WERI-Rb-1 (cell line): ENCODE measurements at regions not wholly inside any gene's neighbourhood (a gene's known extent, or its start where the extent isn't known, plus 50 kb on each side); places are given as distances from the start of the nearest gene placed in this dataset.

Source experiments
- DNase-seq: peaks from one replicate; pipeline ENCODE4 v3.0.0-alpha.2; 2020
- H3K27ac ChIP-seq: fragments of 250-450 bp; sonication (Bioruptor Pico); 2 replicates; pipeline ENCODE4 v1.5.1; 2020; ENCODE audit warnings: mild to moderate bottlenecking, moderate library complexity
- H3K27me3 ChIP-seq: fragments of 250-450 bp; sonication (Bioruptor Pico); 2 replicates; pipeline ENCODE4 v1.5.1; 2021; ENCODE audit warnings: mild to moderate bottlenecking, low read depth, moderate library complexity; ENCODE audit not compliant: insufficient read depth, severe bottlenecking
- H3K36me3 ChIP-seq: fragments of 250-450 bp; sonication (Bioruptor Pico); 2 replicates; pipeline ENCODE4 v1.5.1; 2020; ENCODE audit warnings: mild to moderate bottlenecking, moderate library complexity
- H3K4me3 ChIP-seq: 2 replicates; pipeline ENCODE4 v1.5.1; 2011; ENCODE audit warnings: low read depth, mild to moderate bottlenecking, control low read depth, low read length
- H3K9me3 ChIP-seq: fragments of 250-450 bp; sonication (Bioruptor Pico); 2 replicates; pipeline ENCODE4 v1.5.1; 2021; ENCODE audit warnings: mild to moderate bottlenecking, moderate library complexity; ENCODE audit not compliant: severe bottlenecking
- TF ChIP-seq, protein P1 (sequence below): IDR thresholded peaks from 2 replicates; pipeline ENCODE4 v1.5.1; 2011; ENCODE audit warnings: low read depth, mild to moderate bottlenecking, control low read depth, inconsistent platforms, low read length

- TF ChIP-seq, protein P1, sequence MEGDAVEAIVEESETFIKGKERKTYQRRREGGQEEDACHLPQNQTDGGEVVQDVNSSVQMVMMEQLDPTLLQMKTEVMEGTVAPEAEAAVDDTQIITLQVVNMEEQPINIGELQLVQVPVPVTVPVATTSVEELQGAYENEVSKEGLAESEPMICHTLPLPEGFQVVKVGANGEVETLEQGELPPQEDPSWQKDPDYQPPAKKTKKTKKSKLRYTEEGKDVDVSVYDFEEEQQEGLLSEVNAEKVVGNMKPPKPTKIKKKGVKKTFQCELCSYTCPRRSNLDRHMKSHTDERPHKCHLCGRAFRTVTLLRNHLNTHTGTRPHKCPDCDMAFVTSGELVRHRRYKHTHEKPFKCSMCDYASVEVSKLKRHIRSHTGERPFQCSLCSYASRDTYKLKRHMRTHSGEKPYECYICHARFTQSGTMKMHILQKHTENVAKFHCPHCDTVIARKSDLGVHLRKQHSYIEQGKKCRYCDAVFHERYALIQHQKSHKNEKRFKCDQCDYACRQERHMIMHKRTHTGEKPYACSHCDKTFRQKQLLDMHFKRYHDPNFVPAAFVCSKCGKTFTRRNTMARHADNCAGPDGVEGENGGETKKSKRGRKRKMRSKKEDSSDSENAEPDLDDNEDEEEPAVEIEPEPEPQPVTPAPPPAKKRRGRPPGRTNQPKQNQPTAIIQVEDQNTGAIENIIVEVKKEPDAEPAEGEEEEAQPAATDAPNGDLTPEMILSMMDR, result no peak
- no peaks in the 10 kb centered on the region for H3K27me3 ChIP-seq
Observed at GRCh38 chr14:55904086-55904485, 214.1 kb upstream of the PELI2 start.

DNA sequence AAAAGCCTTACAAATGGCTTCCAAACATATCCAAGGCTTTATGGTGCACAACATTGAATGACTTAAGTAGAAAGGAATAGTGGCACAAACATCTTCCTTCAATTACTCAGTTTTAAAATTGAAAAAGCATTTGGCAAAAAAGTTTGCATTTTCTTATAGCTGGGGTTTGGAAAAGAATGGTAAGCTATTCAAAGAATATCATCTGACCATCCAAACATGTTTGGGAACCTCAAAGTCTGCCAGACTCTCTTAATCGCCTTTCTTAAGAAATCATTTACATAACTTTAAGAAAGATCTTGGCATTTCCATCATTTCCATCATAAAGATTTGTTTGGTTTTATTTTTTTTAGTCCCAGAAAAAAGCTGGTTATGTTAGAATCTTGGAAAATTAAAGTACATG is 210.1 kb upstream of the PELI2 start:
- Histone ChIP-seq H3K27me3 (no peaks in the 10 kb centered on the region), H3K36me3 (no peaks in the 10 kb centered on the region), H3K27ac (no peak overlapping the region), H3K4me3 (no peak overlapping the region), H3K9me3 (no peaks in the 10 kb centered on the region)
- TF ChIP-seq, protein P1, result no peak
- no peak for DNase-seq

More at GRCh38 chr14:55904086-55904485, 214.1 kb upstream of the PELI2 start:
- Histone ChIP-seq H3K36me3 (no peaks in the 10 kb centered on the region), H3K9me3 (no peaks in the 10 kb centered on the region), H3K4me3 (no peak overlapping the region), H3K27ac (no peak overlapping the region)
- DNase-seq, result no peak

DNA sequence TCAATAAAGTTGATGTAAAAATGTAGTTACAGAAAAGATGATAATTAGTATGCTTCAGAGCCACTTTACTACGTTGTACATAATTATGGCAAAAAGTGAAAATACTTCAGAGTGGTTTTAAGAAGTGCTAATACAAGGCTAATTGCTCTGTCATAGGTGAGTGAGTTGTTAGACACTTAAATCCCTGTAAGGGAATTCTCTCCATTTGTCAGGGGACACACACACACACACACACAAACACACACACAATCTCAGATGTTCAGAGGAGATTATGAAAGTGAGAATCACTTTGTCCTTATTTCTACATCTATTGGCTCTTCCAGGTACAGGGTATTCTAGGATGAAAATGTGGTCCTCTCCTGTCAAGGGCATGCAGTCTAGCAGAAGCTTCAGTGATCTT is 208.3 kb upstream of the PELI2 start:
- no peak overlapping the region for H3K4me3 ChIP-seq
- no peak for DNase-seq
- no peaks in the 10 kb centered on the region for H3K9me3 ChIP-seq
- no peak overlapping the region for H3K27ac ChIP-seq
- TF ChIP-seq, protein P1, result no peak
- no peaks in the 10 kb centered on the region for H3K36me3 ChIP-seq
- H3K27me3 ChIP-seq, result no peaks in the 10 kb centered on the region

DNA sequence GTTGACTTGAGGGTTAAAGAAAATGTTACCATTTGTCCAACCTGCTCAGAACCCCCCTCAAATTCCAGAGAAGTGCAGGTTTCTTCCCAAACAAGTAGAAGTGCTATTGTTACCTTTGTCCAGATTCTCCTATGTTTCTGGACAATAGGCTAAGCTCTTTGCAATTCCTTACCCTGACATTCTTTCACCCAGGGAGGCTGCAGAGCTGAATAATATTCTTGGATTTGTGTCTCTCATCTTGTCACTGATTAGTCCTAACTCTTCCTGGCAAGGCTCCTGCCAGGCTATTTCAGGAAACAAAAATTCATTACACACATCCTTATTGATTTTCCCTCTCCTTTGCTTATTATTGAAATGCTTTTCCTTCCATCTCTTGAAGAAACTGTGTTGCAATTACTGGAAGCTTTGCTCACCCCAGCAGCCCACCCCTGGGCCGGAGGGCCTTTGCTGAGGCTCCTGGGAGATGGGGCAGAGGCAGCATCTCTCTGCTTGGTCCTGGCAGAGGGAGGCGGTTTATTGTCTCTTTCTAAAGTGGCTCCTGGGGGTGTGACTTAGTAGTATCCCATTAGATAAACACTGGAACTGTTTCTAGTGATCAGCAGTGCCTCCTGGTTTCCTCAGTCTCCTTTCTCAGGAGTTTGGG is 207.5 kb upstream of the PELI2 start:
- no peaks in the 10 kb centered on the region for H3K27me3 ChIP-seq
- no peak overlapping the region for H3K4me3 ChIP-seq
- no peaks in the 10 kb centered on the region for H3K36me3 ChIP-seq
- H3K27ac ChIP-seq, result no peak overlapping the region
- no peaks in the 10 kb centered on the region for H3K9me3 ChIP-seq
- TF ChIP-seq, protein P1, result no peak
- no peak for DNase-seq

DNA sequence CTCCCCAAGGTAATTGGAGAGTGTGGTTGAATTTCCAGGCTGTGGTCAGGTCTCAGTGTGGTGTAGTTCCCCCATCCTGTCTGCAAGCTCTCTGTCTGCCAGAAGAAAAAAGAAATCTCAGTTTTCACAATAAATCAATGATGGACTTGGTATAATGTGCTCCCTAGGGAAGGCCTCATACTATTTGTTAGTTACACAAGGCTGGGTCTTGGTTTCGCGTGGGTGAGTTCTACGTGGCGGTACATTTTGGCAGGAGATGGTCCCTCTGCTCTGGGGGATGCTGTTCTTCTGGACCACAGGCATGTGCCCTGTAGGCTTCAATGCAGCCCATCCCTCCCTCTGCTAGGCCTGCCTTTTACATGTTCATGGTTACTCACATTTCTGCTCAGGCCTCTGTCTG is 206.4 kb upstream of the PELI2 start:
- H3K27ac ChIP-seq, result no peak overlapping the region
- peaks cover 2% of the 10 kb centered on the region for H3K9me3 ChIP-seq
- no peak overlapping the region for H3K4me3 ChIP-seq
- DNase-seq, result no peak
- TF ChIP-seq, protein P1, result no peak
- H3K36me3 ChIP-seq, result no peaks in the 10 kb centered on the region
- no peaks in the 10 kb centered on the region for H3K27me3 ChIP-seq

GRCh38 chr14:55912344-55912743 is 205.9 kb upstream of the PELI2 start:
- no peak for DNase-seq
- peaks cover 2% of the 10 kb centered on the region for H3K9me3 ChIP-seq
- H3K27me3 ChIP-seq, result no peaks in the 10 kb centered on the region
- no peaks in the 10 kb centered on the region for H3K36me3 ChIP-seq
- H3K27ac ChIP-seq, result no peak overlapping the region
- TF ChIP-seq, protein P1, result no peak
- H3K4me3 ChIP-seq, result no peak overlapping the region
